GM23338 (cell line): ENCODE measurements at regions not wholly inside any gene's neighbourhood (a gene's known extent, or its start where the extent isn't known, plus 50 kb on each side); places are given as distances from the start of the nearest gene placed in this dataset.

Experiments
- CREB1 ChIP-seq: fragments of 250-450 bp; sonication (Bioruptor Pico); IDR thresholded peaks from 2 replicates; pipeline ENCODE4 v1.5.0; 2020; ENCODE audit warnings: low read depth, mild to moderate bottlenecking, moderate library complexity
- EZH2 ChIP-seq: fragments of 200-600 bp; sonication (generic); IDR thresholded peaks from one replicate; pipeline ENCODE4 v1.8.0; 2017; ENCODE audit warnings: antibody characterized with exemption, mild to moderate bottlenecking, low read depth; ENCODE audit not compliant: unreplicated experiment
- EZH2phosphoT487 ChIP-seq: fragments of 200-600 bp; sonication (generic); IDR thresholded peaks from one replicate; pipeline ENCODE4 v1.8.1; 2018; ENCODE audit warnings: antibody characterized with exemption; ENCODE audit not compliant: unreplicated experiment
- JUNB ChIP-seq: IDR thresholded peaks from one replicate; pipeline ENCODE4 v1.6.1; 2016; ENCODE audit warnings: antibody characterized with exemption; ENCODE audit not compliant: unreplicated experiment
- POLR2AphosphoS5 ChIP-seq: IDR thresholded peaks from 2 replicates; pipeline ENCODE4 v1.6.1; 2016; ENCODE audit warnings: antibody characterized with exemption, low read depth
- STAT1 ChIP-seq: IDR thresholded peaks from one replicate; pipeline ENCODE4 v1.6.1; 2016; ENCODE audit warnings: antibody characterized with exemption; ENCODE audit not compliant: unreplicated experiment
- ZNF331 ChIP-seq: fragments of 250-450 bp; sonication (Bioruptor Pico); IDR thresholded peaks from 2 replicates; pipeline ENCODE4 v1.5.0; 2020; ENCODE audit warnings: low read depth, mild to moderate bottlenecking, moderate library complexity
- TF ChIP-seq, protein P1 (sequence below), 2 experiments: fragments of 200-600 bp in 1 of 2; sonication (generic) in 1 of 2; conservative IDR thresholded peaks; 2 replicates each; pipeline versions ENCODE4 v1.5.1 to v1.6.1; 2016 to 2017; ENCODE audit warnings: antibody characterized with exemption in 2 of 2, low read depth in 2 of 2, mild to moderate bottlenecking in 2 of 2, moderate library complexity in 1 of 2
- TF ChIP-seq, protein P2 (sequence below): IDR thresholded peaks from one replicate; pipeline ENCODE4 v1.6.1; 2018; ENCODE audit warnings: antibody characterized with exemption; ENCODE audit not compliant: unreplicated experiment

DNA sequence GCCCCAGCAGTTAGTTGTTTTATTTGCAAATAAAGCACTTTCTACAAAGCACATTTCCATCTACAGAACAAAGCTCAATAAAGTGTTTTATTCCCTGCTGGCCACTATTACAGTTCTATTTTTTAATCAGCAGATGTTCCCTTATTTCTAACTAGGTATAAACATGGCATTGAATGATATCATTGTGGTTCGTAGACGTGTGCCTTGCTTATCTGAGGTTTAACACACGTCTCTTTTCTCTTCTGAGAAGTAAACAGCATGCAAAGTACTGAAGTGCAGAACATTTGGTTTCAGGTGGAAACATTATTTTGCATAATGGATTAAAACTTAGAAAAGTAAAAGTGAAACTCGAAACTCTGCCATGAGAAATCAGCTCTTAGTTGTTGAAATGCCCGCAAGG is 1989.3 kb upstream of the WWC1 start:
- TF ChIP-seq, protein P1, sequence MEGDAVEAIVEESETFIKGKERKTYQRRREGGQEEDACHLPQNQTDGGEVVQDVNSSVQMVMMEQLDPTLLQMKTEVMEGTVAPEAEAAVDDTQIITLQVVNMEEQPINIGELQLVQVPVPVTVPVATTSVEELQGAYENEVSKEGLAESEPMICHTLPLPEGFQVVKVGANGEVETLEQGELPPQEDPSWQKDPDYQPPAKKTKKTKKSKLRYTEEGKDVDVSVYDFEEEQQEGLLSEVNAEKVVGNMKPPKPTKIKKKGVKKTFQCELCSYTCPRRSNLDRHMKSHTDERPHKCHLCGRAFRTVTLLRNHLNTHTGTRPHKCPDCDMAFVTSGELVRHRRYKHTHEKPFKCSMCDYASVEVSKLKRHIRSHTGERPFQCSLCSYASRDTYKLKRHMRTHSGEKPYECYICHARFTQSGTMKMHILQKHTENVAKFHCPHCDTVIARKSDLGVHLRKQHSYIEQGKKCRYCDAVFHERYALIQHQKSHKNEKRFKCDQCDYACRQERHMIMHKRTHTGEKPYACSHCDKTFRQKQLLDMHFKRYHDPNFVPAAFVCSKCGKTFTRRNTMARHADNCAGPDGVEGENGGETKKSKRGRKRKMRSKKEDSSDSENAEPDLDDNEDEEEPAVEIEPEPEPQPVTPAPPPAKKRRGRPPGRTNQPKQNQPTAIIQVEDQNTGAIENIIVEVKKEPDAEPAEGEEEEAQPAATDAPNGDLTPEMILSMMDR (conservative IDR thresholded peaks at IDR 0.05; ENCODE audit: low read depth in 2 of 2): no peak
- TF ChIP-seq EZH2 (no peak), POLR2AphosphoS5 (no peak), ZNF331 (no peak), CREB1 (CRISPR knock-in tag) (no peak), JUNB (no peak), STAT1 (no peak), EZH2phosphoT487 (no peak)
- TF ChIP-seq, protein P2, sequence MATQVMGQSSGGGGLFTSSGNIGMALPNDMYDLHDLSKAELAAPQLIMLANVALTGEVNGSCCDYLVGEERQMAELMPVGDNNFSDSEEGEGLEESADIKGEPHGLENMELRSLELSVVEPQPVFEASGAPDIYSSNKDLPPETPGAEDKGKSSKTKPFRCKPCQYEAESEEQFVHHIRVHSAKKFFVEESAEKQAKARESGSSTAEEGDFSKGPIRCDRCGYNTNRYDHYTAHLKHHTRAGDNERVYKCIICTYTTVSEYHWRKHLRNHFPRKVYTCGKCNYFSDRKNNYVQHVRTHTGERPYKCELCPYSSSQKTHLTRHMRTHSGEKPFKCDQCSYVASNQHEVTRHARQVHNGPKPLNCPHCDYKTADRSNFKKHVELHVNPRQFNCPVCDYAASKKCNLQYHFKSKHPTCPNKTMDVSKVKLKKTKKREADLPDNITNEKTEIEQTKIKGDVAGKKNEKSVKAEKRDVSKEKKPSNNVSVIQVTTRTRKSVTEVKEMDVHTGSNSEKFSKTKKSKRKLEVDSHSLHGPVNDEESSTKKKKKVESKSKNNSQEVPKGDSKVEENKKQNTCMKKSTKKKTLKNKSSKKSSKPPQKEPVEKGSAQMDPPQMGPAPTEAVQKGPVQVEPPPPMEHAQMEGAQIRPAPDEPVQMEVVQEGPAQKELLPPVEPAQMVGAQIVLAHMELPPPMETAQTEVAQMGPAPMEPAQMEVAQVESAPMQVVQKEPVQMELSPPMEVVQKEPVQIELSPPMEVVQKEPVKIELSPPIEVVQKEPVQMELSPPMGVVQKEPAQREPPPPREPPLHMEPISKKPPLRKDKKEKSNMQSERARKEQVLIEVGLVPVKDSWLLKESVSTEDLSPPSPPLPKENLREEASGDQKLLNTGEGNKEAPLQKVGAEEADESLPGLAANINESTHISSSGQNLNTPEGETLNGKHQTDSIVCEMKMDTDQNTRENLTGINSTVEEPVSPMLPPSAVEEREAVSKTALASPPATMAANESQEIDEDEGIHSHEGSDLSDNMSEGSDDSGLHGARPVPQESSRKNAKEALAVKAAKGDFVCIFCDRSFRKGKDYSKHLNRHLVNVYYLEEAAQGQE: no peak
